Adrenal gland (tissue), 9 donors: ENCODE measurements at regions not wholly inside any gene's neighbourhood (a gene's known extent, or its start where the extent isn't known, plus 50 kb on each side); places are given as distances from the start of the nearest gene placed in this dataset.

ENCODE experiments used
- DNase-seq, 7 donors: peaks; one replicate each; pipeline ENCODE4 v3.0.0-alpha.2; 2019 to 2020
- H3K27ac ChIP-seq, 5 donors: fragments of 200-600 bp; sonication (generic) in 4 of 5; 1 replicate in 3 of 5; 2 replicates in 2 of 5; pipeline versions ENCODE4 v1.5.1 to v1.8.0; 2016 to 2020; ENCODE audit warnings: mild to moderate bottlenecking in 1 of 5
- H3K27me3 ChIP-seq: fragments of 200-600 bp; 2 replicates; pipeline ENCODE4 v1.8.0; 2021
- H3K36me3 ChIP-seq, 2 donors: fragments of 200-600 bp; replicated peaks in 1 of 2; 1 replicate in 1 of 2; 2 replicates in 1 of 2; pipeline versions ENCODE4 v1.5.1 to v1.8.0; 2018 to 2022
- H3K4me1 ChIP-seq, 2 donors: fragments of 200-600 bp; replicated peaks in 1 of 2; 1 replicate in 1 of 2; 2 replicates in 1 of 2; pipeline versions ENCODE4 v1.5.1 to v1.8.0; 2018 to 2021
- H3K4me3 ChIP-seq, 4 donors: fragments of 200-600 bp; sonication (generic) in 3 of 4; one replicate each; pipeline ENCODE4 v1.5.1; 2016 to 2018
- H3K9me3 ChIP-seq, 3 donors: fragments of 200-600 bp; sonication (generic) in 1 of 3; replicated peaks in 1 of 3; 1 replicate in 2 of 3; 2 replicates in 1 of 3; pipeline versions ENCODE4 v1.5.1 to v1.8.0; 2016 to 2021
- CTCF ChIP-seq, 6 experiments: fragments of 450-650 bp in 4 of 6; fragments of 200-600 bp in 2 of 6; sonication (generic) in 1 of 6; IDR thresholded peaks; 1 replicate in 5 of 6; 2 replicates in 1 of 6; pipeline versions ENCODE4 v1.5.1 to v1.8.0; 2016 to 2021; ENCODE audit warnings: antibody characterized with exemption in 6 of 6, mild to moderate bottlenecking in 2 of 6, moderate library complexity in 1 of 6
- POLR2A ChIP-seq, 2 donors: fragments of 450-650 bp; IDR thresholded peaks; one replicate each; pipeline ENCODE4 v1.6.1; 2017; ENCODE audit warnings: antibody characterized with exemption in 2 of 2, mild to moderate bottlenecking in 2 of 2, moderate library complexity in 1 of 2
- WGBS, 4 donors: extraction: QIAGEN DNeasy Blood & Tissue Kit in 2 of 4; methylation state at CpG; one replicate each; pipeline versions ENCODE4 v1.1.5 to v1.1.7; 2013 to 2017; 5-methylcytosine and 5-hydroxymethylcytosine counted together
- intact Hi-C, 2 donors: fragments of 100-400 bp; cut with DNase I; formaldehyde crosslinking; loops; one replicate each; pipeline versions ENCODE4 v1.14.1 to v1.15.0; 2022 to 2023
- donor health status: healthy with polysubstance abuse.
- donor health status: Bipolar disorder and iron deficiency.
- donor health status: DM: yes; HTN: yes; CAD: no.
- donor health status: DM: no; HTN: no; CAD: no.
- donor health status: DM: no; HTN: no; CAD: no.

GRCh38 chr3:30180310-30181177, 425.9 kb upstream of the TGFBR2 start:
- Histone ChIP-seq H3K9me3 (no peaks in the 10 kb centered on the region), H3K27ac (peak overlapping the region in 1 of 5 donors; percentile 9), H3K4me3 (no peak overlapping the region), H3K4me1 (no peaks in the 10 kb centered on the region), H3K36me3 (no peaks in the 10 kb centered on the region), H3K27me3 (no peaks in the 10 kb centered on the region)
- intact Hi-C loops = no loop called here
- WGBS, 4 donors = 69 to 74% (median 71%) methylated on average over 4 of the region's 4 CpGs
- TF ChIP-seq POLR2A (IDR thresholded peaks at IDR 0.05) (no peak), CTCF (IDR thresholded peaks at IDR 0.05) (no peak)
- DNase-seq = no peak

GRCh38 chr3:30181178-30181465, 425.3 kb upstream of the TGFBR2 start:
- Histone ChIP-seq H3K4me1 (no peaks in the 10 kb centered on the region), H3K36me3 (no peaks in the 10 kb centered on the region), H3K27ac (no peak overlapping the region), H3K27me3 (no peaks in the 10 kb centered on the region), H3K9me3 (no peaks in the 10 kb centered on the region), H3K4me3 (no peak overlapping the region)
- intact Hi-C loops = no loop called here
- no peak for TF ChIP-seq CTCF (IDR thresholded peaks at IDR 0.05)
- WGBS, 4 donors = 40 to 51% (median 48%) methylated on average over 1 of the region's 1 CpG
- no peak for DNase-seq

GRCh38 chr3:30181581-30181980, 424.8 kb upstream of the TGFBR2 start:
- TF ChIP-seq POLR2A (IDR thresholded peaks at IDR 0.05) = no peak
- no peak for TF ChIP-seq CTCF (IDR thresholded peaks at IDR 0.05)
- DNase-seq = no peak
- Histone ChIP-seq H3K4me1 (no peaks in the 10 kb centered on the region), H3K9me3 (no peaks in the 10 kb centered on the region), H3K27me3 (no peaks in the 10 kb centered on the region), H3K4me3 (no peak overlapping the region), H3K36me3 (no peaks in the 10 kb centered on the region), H3K27ac (no peak overlapping the region)
- intact Hi-C loops = no loop called here

GRCh38 chr3:30183421-30183820, 423.0 kb upstream of the TGFBR2 start:
- 92 to 96% (median 95%) methylated on average over 2 of the region's 2 CpGs for WGBS, 4 donors
- no peaks in the 10 kb centered on the region for H3K36me3 ChIP-seq
- no peaks in the 10 kb centered on the region for H3K9me3 ChIP-seq
- no peak for DNase-seq
- no peak overlapping the region for H3K27ac ChIP-seq
- no peaks in the 10 kb centered on the region for H3K4me1 ChIP-seq
- TF ChIP-seq POLR2A (IDR thresholded peaks at IDR 0.05) = no peak
- TF ChIP-seq CTCF (IDR thresholded peaks at IDR 0.05) = no peak
- no peak overlapping the region for H3K4me3 ChIP-seq
- no peaks in the 10 kb centered on the region for H3K27me3 ChIP-seq
- intact Hi-C loops = no loop called here
